Osteocyte (in vitro differentiated cells): ENCODE measurements at regions not wholly inside any gene's neighbourhood (a gene's known extent, or its start where the extent isn't known, plus 50 kb on each side); places are given as distances from the start of the nearest gene placed in this dataset.
"Not testable (repeated sequence)": the region's sequence is repeated elsewhere in the genome, so short reads cannot be mapped to it uniquely, and the experiment has no call there.

Experiments used
- DNase-seq: peaks from one replicate; pipeline ENCODE4 v3.0.0; 2021; ENCODE audit warnings: mixed read lengths; ENCODE audit not compliant: unreplicated experiment; ENCODE audit errors: extremely low spot score
- H3K27ac Mint-ChIP-seq: one replicate; pipeline ENCODE4 v1.8.0; 2021; ENCODE audit warnings: mild to moderate bottlenecking, mixed read lengths; ENCODE audit not compliant: unreplicated experiment
- H3K27me3 Mint-ChIP-seq: one replicate; pipeline ENCODE4 v1.8.0; 2021; ENCODE audit warnings: mixed read lengths; ENCODE audit not compliant: unreplicated experiment
- H3K36me3 Mint-ChIP-seq: one replicate; pipeline ENCODE4 v1.8.0; 2021; ENCODE audit warnings: mixed read lengths; ENCODE audit not compliant: unreplicated experiment
- H3K4me1 Mint-ChIP-seq: one replicate; pipeline ENCODE4 v1.8.0; 2021; ENCODE audit warnings: mixed read lengths; ENCODE audit not compliant: unreplicated experiment
- H3K4me3 Mint-ChIP-seq: one replicate; pipeline ENCODE4 v1.8.0; 2021; ENCODE audit warnings: mild to moderate bottlenecking, moderate library complexity, mixed read lengths; ENCODE audit not compliant: unreplicated experiment
- H3K9me3 Mint-ChIP-seq: one replicate; pipeline ENCODE4 v1.8.0; 2021; ENCODE audit warnings: mixed read lengths; ENCODE audit not compliant: unreplicated experiment
- TF ChIP-seq, protein P1 (sequence below): fragments of 200-600 bp; sonication (generic); IDR thresholded peaks from 2 replicates; pipeline ENCODE4 v1.5.0; 2021; ENCODE audit warnings: antibody characterized with exemption, mild to moderate bottlenecking, moderate library complexity

DNA sequence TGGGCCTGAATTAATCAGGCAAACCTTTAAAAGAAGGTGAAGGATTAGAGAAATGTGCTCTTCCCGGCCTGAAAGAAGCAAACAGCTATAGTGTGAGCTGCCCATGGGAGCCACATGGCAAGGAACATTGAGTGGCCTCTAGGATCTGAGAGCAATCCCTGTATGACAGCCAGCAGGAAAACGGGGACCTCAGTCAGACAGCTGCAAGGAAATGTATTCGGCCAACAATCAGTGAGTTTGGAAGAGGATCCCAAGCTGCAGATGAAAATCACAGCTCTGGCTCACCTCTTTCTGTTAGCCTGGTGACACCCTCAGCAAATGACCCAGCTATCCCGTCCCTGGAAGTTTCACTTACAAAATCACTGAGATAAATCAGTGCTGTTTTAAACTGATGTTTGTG, 309.2 kb downstream of the SH3GL2 start:
- H3K27me3 Mint-ChIP-seq, result no peaks in the 10 kb centered on the region
- DNase-seq, result no peak
- no peaks in the 10 kb centered on the region for H3K9me3 Mint-ChIP-seq
- no peaks in the 10 kb centered on the region for H3K36me3 Mint-ChIP-seq
- TF ChIP-seq, protein P1, sequence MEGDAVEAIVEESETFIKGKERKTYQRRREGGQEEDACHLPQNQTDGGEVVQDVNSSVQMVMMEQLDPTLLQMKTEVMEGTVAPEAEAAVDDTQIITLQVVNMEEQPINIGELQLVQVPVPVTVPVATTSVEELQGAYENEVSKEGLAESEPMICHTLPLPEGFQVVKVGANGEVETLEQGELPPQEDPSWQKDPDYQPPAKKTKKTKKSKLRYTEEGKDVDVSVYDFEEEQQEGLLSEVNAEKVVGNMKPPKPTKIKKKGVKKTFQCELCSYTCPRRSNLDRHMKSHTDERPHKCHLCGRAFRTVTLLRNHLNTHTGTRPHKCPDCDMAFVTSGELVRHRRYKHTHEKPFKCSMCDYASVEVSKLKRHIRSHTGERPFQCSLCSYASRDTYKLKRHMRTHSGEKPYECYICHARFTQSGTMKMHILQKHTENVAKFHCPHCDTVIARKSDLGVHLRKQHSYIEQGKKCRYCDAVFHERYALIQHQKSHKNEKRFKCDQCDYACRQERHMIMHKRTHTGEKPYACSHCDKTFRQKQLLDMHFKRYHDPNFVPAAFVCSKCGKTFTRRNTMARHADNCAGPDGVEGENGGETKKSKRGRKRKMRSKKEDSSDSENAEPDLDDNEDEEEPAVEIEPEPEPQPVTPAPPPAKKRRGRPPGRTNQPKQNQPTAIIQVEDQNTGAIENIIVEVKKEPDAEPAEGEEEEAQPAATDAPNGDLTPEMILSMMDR, result no peak
- no peak overlapping the region for H3K4me3 Mint-ChIP-seq
- no peaks in the 10 kb centered on the region for H3K4me1 Mint-ChIP-seq
- H3K27ac Mint-ChIP-seq, result no peak overlapping the region

DNA sequence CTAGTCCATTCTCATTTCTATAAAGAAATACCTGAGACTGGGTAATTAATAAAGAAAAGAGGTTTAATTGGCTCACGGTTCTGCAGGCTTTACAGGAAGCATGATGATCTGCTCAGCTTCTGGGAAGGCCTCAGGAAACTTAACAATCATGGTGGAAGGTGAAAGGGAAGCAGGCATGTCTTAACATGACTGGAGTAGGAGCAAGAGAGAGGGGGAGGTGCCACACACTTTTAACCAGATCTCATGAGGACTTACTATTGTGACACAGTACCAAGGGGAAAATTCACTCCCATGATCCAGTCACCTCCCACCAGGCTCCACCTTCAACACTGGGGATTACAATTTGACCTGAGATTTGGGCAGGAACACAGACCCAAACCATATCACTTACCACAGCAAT, 310.1 kb downstream of the SH3GL2 start:
- not testable (repeated sequence) for H3K9me3 Mint-ChIP-seq, DNase-seq, H3K27me3 Mint-ChIP-seq, H3K4me3 Mint-ChIP-seq, H3K4me1 Mint-ChIP-seq, H3K27ac Mint-ChIP-seq, H3K36me3 Mint-ChIP-seq

DNA sequence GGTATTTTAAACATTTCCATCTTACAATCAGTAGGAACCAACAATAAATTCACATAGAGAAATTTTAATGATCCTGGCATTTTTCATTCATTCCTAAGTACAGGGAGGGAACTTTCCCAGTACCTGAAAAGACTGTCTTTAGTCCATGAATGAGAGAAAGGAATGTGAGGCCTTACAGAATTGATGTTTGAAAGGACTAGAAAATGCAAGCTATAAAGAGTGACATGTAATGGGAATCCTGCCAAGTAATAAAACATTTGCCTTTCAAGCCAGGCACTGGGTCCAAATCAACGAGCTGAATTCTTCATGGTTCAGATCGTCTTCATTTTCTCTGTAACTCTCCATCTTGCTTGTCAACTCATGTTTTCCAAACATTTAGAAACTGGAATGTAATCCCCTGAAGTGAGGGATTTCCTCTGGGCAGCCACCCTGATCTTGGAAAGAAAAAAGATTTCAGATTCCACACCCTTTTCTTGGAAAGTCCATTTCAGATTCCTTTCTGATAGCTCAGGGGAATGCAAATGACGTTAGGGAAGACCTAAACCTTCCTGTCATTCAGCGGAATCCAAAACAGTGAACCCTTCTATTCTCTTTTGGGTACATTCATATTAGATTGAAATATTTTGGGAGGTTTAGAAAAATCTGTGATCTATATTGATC, 315.8 kb downstream of the SH3GL2 start:
- Mint-ChIP-seq H3K9me3 (no peaks in the 10 kb centered on the region), H3K27me3 (no peaks in the 10 kb centered on the region), H3K36me3 (no peaks in the 10 kb centered on the region), H3K4me1 (peaks cover 8% of the 10 kb centered on the region), H3K27ac (no peak overlapping the region), H3K4me3 (no peak overlapping the region)
- TF ChIP-seq, protein P1, result no peak
- no peak for DNase-seq

DNA sequence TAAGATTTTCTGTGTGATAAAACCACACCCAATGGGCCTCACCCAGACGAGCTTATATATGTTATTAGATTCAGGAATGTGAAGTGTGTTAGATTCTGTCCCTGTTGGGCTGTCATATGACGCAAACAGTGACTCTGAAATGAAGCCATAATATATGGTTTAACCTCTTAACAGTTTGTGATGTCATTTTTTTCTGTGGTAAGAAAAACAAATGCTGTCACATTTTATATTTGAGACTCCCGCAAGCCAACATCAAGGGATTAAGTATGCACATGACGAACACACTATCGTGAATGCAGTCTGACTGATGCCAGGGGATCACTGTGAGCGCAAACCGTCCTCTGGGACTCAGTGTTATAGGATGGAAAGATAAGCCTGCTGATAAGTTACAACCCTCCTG, 321.7 kb downstream of the SH3GL2 start:
- H3K4me3 Mint-ChIP-seq, result no peak overlapping the region
- H3K36me3 Mint-ChIP-seq, result no peaks in the 10 kb centered on the region
- H3K27ac Mint-ChIP-seq, result no peak overlapping the region
- TF ChIP-seq, protein P1, result no peak
- no peaks in the 10 kb centered on the region for H3K9me3 Mint-ChIP-seq
- DNase-seq, result no peak
- peaks cover 35% of the 10 kb centered on the region for H3K27me3 Mint-ChIP-seq
- peaks cover 4% of the 10 kb centered on the region for H3K4me1 Mint-ChIP-seq

DNA sequence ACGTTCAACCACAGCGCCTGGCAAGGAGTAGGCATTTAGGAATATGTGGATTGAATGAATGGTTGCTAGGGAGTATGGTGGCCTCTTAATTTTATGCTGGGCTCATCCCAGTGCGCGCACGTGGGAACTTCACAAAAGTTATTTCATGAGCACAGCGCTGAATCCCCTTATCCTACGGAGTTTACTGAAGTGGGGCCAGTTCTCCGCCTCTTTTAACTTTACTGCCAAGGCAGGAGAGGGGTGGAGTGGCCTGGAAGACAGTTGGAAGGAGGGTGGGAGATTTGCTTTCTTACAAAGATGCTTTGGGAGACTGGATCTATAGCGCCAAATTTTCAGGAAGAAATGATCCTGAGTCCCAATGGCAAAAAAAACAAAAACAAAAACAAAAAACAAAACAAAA, 326.5 kb downstream of the SH3GL2 start:
- TF ChIP-seq, protein P1, result no peak
- H3K27ac Mint-ChIP-seq, result no peak overlapping the region
- H3K9me3 Mint-ChIP-seq, result no peaks in the 10 kb centered on the region
- H3K4me3 Mint-ChIP-seq, result peak overlapping the region; percentile 74
- DNase-seq, result no peak
- peaks cover 4% of the 10 kb centered on the region for H3K36me3 Mint-ChIP-seq
- peaks cover 14% of the 10 kb centered on the region for H3K4me1 Mint-ChIP-seq
- peaks cover 60% of the 10 kb centered on the region for H3K27me3 Mint-ChIP-seq

DNA sequence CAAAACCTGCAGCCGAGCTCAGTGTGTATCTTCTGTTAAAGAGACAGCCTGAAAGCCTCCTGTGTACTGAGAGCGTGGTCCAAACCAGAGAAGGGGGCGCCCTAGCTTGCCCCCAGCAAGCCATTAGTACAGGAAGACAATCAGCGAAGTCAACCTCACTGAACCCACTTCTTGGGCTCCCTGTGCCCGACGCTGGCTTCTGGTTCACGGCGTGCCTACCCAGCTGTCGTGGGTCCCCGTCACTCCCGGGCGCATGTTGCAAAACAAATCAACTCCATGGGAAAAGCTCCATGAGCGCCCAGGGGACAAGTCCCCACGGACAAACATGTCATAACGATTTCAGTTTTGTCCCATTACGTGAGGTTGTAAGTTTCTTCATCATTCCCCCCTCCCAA, 326.9 kb downstream of the SH3GL2 start:
- no peak for DNase-seq
- Mint-ChIP-seq H3K4me1 (peaks cover 14% of the 10 kb centered on the region), H3K4me3 (peak overlapping the region; percentile 74), H3K36me3 (peaks cover 4% of the 10 kb centered on the region), H3K9me3 (no peaks in the 10 kb centered on the region), H3K27ac (no peak overlapping the region), H3K27me3 (peaks cover 60% of the 10 kb centered on the region)
- TF ChIP-seq, protein P1, result no peak
